Kidney tubule cell (primary cell): ENCODE measurements at regions not wholly inside any gene's neighbourhood (a gene's known extent, or its start where the extent isn't known, plus 50 kb on each side); places are given as distances from the start of the nearest gene placed in this dataset.
"Not testable (repeated sequence)": the region's sequence is repeated elsewhere in the genome, so short reads cannot be mapped to it uniquely, and the experiment has no call there.

ENCODE experiments used
- DNase-seq: peaks from one replicate; pipeline ENCODE4 v3.0.0-alpha.2; 2018; ENCODE audit warnings: low spot score

- no peak for DNase-seq
These were observed 174.3 kb downstream of the LYPLAL1 start for GRCh38 chr1:219347921-219348391.

- DNase-seq: no peak
These were observed 173.7 kb downstream of the LYPLAL1 start for GRCh38 chr1:219347376-219347775.

GRCh38 chr1:219345953-219346352 lies 172.3 kb downstream of the LYPLAL1 start:
- DNase-seq: no peak

- DNase-seq: no peak
These were observed 169.2 kb downstream of the LYPLAL1 start for GRCh38 chr1:219342836-219343235.

GRCh38 chr1:219340796-219341195 lies 167.1 kb downstream of the LYPLAL1 start:
- DNase-seq: no peak

GRCh38 chr1:219339466-219339865 lies 165.8 kb downstream of the LYPLAL1 start:
- no peak for DNase-seq

GRCh38 chr1:219337588-219337987 lies 163.9 kb downstream of the LYPLAL1 start:
- no peak for DNase-seq

GRCh38 chr1:219333626-219334025 lies 159.9 kb downstream of the LYPLAL1 start:
- DNase-seq: no peak

- no peak for DNase-seq
These were observed 157.7 kb downstream of the LYPLAL1 start for GRCh38 chr1:219331424-219331823.

- DNase-seq: no peak
These were observed 157.0 kb downstream of the LYPLAL1 start for GRCh38 chr1:219330669-219331068.

- DNase-seq: no peak
These were observed 156.3 kb downstream of the LYPLAL1 start for GRCh38 chr1:219330001-219330400.

- DNase-seq: peak; percentile 79
These were observed 155.9 kb downstream of the LYPLAL1 start for GRCh38 chr1:219329578-219329977.

- DNase-seq: no peak
These were observed 153.2 kb downstream of the LYPLAL1 start for GRCh38 chr1:219326843-219327242.

- no peak for DNase-seq
These were observed 151.7 kb downstream of the LYPLAL1 start for GRCh38 chr1:219325368-219325742.

GRCh38 chr1:219324629-219325367 lies 151.1 kb downstream of the LYPLAL1 start:
- peak; percentile 88 for DNase-seq

- DNase-seq: peak; percentile 2
These were observed 150.5 kb downstream of the LYPLAL1 start for GRCh38 chr1:219324171-219324570.

- no peak for DNase-seq
These were observed 149.7 kb downstream of the LYPLAL1 start for GRCh38 chr1:219323426-219323825.

- no peak for DNase-seq
These were observed 149.1 kb downstream of the LYPLAL1 start for GRCh38 chr1:219322766-219323165.

GRCh38 chr1:219320563-219320962 lies 146.9 kb downstream of the LYPLAL1 start:
- DNase-seq: not testable (repeated sequence)

GRCh38 chr1:219318826-219319225 lies 145.1 kb downstream of the LYPLAL1 start:
- DNase-seq: no peak

- DNase-seq: no peak
These were observed 144.2 kb downstream of the LYPLAL1 start for GRCh38 chr1:219317762-219318353.

GRCh38 chr1:219316066-219316465 lies 142.4 kb downstream of the LYPLAL1 start:
- DNase-seq: no peak

- no peak for DNase-seq
These were observed 140.3 kb downstream of the LYPLAL1 start for GRCh38 chr1:219313961-219314360.

GRCh38 chr1:219312967-219313366 lies 139.3 kb downstream of the LYPLAL1 start:
- peak; percentile 59 for DNase-seq
